ENCODE measurements at regions not wholly inside any gene's neighbourhood (a gene's known extent, or its start where the extent isn't known, plus 50 kb on each side); places are given as distances from the start of the nearest gene placed in this dataset.

DNA sequence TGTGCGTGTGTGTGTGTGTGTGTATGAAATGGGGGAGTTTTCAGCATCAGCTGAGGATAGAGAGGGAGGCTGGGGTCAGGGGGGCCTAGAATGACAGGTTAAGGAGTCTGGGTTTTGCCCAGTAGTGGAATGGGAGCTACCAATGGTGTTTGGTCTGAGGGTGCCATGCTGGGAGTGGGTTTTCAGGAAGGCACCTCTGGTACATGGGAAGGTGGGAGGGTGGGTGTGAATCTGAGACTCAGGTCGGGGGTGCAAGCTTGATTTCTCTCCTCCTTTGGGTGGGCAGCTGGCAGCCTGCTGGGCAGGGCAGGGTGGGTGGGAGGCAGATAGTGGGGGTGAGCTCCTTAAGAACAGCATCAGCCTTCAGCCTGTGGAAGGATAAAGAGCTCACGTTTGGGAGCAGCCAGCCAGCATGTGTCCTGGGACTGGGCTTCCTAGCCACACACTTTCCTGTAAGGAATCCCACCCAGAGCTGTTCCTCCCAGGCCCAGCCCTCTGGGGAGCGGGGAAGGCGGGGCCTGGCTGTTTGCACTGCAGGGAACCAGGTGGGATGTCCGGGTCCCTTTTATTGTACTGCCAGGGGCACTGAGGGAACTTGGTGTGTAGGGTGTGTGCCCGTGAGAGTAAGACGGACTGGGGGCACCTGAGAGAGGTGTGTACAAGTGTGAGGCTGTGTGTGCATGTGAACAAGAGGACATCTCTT is 152.8 kb downstream of the FOXD2 start:
- H3K23ac ChIP-seq (ENCODE audit: low read length in 2 of 2) = no peak overlapping the region
- H2AFZ ChIP-seq (ENCODE audit: low read depth, low read length) = no peak overlapping the region
- no peak overlapping the region for H2AK5ac ChIP-seq (ENCODE audit: low read length, severe bottlenecking)
- no peak overlapping the region for H2BK12ac ChIP-seq (ENCODE audit: low read length in 2 of 2)
- H3K9me3 ChIP-seq (ENCODE audit: control insufficient read depth, low read length) = no peaks in the 10 kb centered on the region
- no peaks in the 10 kb centered on the region for H3K79me1 ChIP-seq (replicated peaks; ENCODE audit: low read length, poor library complexity, severe bottlenecking)
- no peak overlapping the region for H3K4ac ChIP-seq (ENCODE audit: low read depth in 1 of 2, low read length in 2 of 2)
- no peak overlapping the region for H4K8ac ChIP-seq (ENCODE audit: low read length)
- WGBS = 67% methylated on average over 8 of the region's 8 CpGs
- no peak overlapping the region for H3K27ac ChIP-seq (ENCODE audit: low read length, poor library complexity, severe bottlenecking)
- peaks cover 46 to 77% of the 10 kb centered on the region in 2 experiments for H3K27me3 ChIP-seq (ENCODE audit: control insufficient read depth in 1 of 2, insufficient read depth in 1 of 2, low read length in 2 of 2)
- H3K4me1 ChIP-seq (ENCODE audit: control insufficient read depth, insufficient read depth, low read depth, low read length) = no peaks in the 10 kb centered on the region
- no peak overlapping the region for H3K9ac ChIP-seq (ENCODE audit: low read length)
- no peak overlapping the region for H2BK15ac ChIP-seq (ENCODE audit: low read depth, poor library complexity, severe bottlenecking)
- H3K4me2 ChIP-seq (ENCODE audit: low read length, poor library complexity, severe bottlenecking) = no peak overlapping the region
- no peak overlapping the region for H3K18ac ChIP-seq (ENCODE audit: low read depth in 1 of 2, low read length in 2 of 2)
- no peak overlapping the region for H2BK5ac ChIP-seq (ENCODE audit: low read depth, low read length, poor library complexity, severe bottlenecking)
- H3K14ac ChIP-seq (ENCODE audit: low read length in 2 of 2) = no peak overlapping the region
- no peak for DNase-seq
- H4K91ac ChIP-seq (ENCODE audit: low read length) = no peak overlapping the region
- H3K4me3 ChIP-seq (ENCODE audit: insufficient read depth in 1 of 2, low read depth in 1 of 2, low read length in 2 of 2) = no peak overlapping the region
- no peaks in the 10 kb centered on the region for H3K36me3 ChIP-seq (ENCODE audit: control insufficient read depth in 1 of 2, insufficient read depth in 2 of 2, low read depth in 1 of 2, low read length in 2 of 2)
- H2BK120ac ChIP-seq (ENCODE audit: low read depth, low read length) = no peak overlapping the region

GRCh38 chr1:47591801-47592200 is 154.0 kb downstream of the FOXD2 start:
- H2BK120ac ChIP-seq (ENCODE audit: low read depth, low read length) = no peak overlapping the region
- H4K8ac ChIP-seq (ENCODE audit: low read length) = no peak overlapping the region
- H3K4ac ChIP-seq (ENCODE audit: low read depth in 1 of 2, low read length in 2 of 2) = no peak overlapping the region
- DNase-seq = no peak
- no peak overlapping the region for H3K23ac ChIP-seq (ENCODE audit: low read length in 2 of 2)
- H3K18ac ChIP-seq (ENCODE audit: low read depth in 1 of 2, low read length in 2 of 2) = no peak overlapping the region
- no peak overlapping the region for H3K4me2 ChIP-seq (ENCODE audit: low read length, poor library complexity, severe bottlenecking)
- H4K91ac ChIP-seq (ENCODE audit: low read length) = peak overlapping the region; percentile 4
- H2AFZ ChIP-seq (ENCODE audit: low read depth, low read length) = no peak overlapping the region
- H3K9me3 ChIP-seq (ENCODE audit: control insufficient read depth, low read length) = no peaks in the 10 kb centered on the region
- no peak overlapping the region for H2BK12ac ChIP-seq (ENCODE audit: low read length in 2 of 2)
- no peak overlapping the region for H2BK5ac ChIP-seq (ENCODE audit: low read depth, low read length, poor library complexity, severe bottlenecking)
- H3K14ac ChIP-seq (ENCODE audit: low read length in 2 of 2) = no peak overlapping the region
- WGBS = 92% methylated on average over 7 of the region's 7 CpGs
- no peak overlapping the region for H3K4me3 ChIP-seq (ENCODE audit: insufficient read depth in 1 of 2, low read depth in 1 of 2, low read length in 2 of 2)
- no peaks in the 10 kb centered on the region for H3K36me3 ChIP-seq (ENCODE audit: control insufficient read depth in 1 of 2, insufficient read depth in 2 of 2, low read depth in 1 of 2, low read length in 2 of 2)
- H3K4me1 ChIP-seq (ENCODE audit: control insufficient read depth, insufficient read depth, low read depth, low read length) = no peaks in the 10 kb centered on the region
- no peaks in the 10 kb centered on the region for H3K79me1 ChIP-seq (replicated peaks; ENCODE audit: low read length, poor library complexity, severe bottlenecking)
- peaks cover 46 to 73% of the 10 kb centered on the region in 2 experiments for H3K27me3 ChIP-seq (ENCODE audit: control insufficient read depth in 1 of 2, insufficient read depth in 1 of 2, low read length in 2 of 2)
- H2AK5ac ChIP-seq (ENCODE audit: low read length, severe bottlenecking) = no peak overlapping the region
- H3K27ac ChIP-seq (ENCODE audit: low read length, poor library complexity, severe bottlenecking) = no peak overlapping the region
- H3K9ac ChIP-seq (ENCODE audit: low read length) = no peak overlapping the region
- H2BK15ac ChIP-seq (ENCODE audit: low read depth, poor library complexity, severe bottlenecking) = no peak overlapping the region

- Histone ChIP-seq H3K27me3 (ENCODE audit: control insufficient read depth in 1 of 2, insufficient read depth in 1 of 2, low read length in 2 of 2) (peaks cover 46 to 72% of the 10 kb centered on the region in 2 experiments), H4K8ac (ENCODE audit: low read length) (no peak overlapping the region), H3K27ac (ENCODE audit: low read length, poor library complexity, severe bottlenecking) (no peak overlapping the region), H3K79me1 (replicated peaks; ENCODE audit: low read length, poor library complexity, severe bottlenecking) (no peaks in the 10 kb centered on the region), H3K36me3 (ENCODE audit: control insufficient read depth in 1 of 2, insufficient read depth in 2 of 2, low read depth in 1 of 2, low read length in 2 of 2) (no peaks in the 10 kb centered on the region), H4K91ac (ENCODE audit: low read length) (no peak overlapping the region), H2BK15ac (ENCODE audit: low read depth, poor library complexity, severe bottlenecking) (no peak overlapping the region), H2AFZ (ENCODE audit: low read depth, low read length) (no peak overlapping the region), H2BK120ac (ENCODE audit: low read depth, low read length) (no peak overlapping the region), H2BK12ac (ENCODE audit: low read length in 2 of 2) (no peak overlapping the region), H3K4me1 (ENCODE audit: control insufficient read depth, insufficient read depth, low read depth, low read length) (no peaks in the 10 kb centered on the region), H3K4me2 (ENCODE audit: low read length, poor library complexity, severe bottlenecking) (no peak overlapping the region), H2BK5ac (ENCODE audit: low read depth, low read length, poor library complexity, severe bottlenecking) (no peak overlapping the region), H3K9ac (ENCODE audit: low read length) (no peak overlapping the region), H2AK5ac (ENCODE audit: low read length, severe bottlenecking) (no peak overlapping the region), H3K18ac (ENCODE audit: low read depth in 1 of 2, low read length in 2 of 2) (no peak overlapping the region), H3K14ac (ENCODE audit: low read length in 2 of 2) (no peak overlapping the region), H3K4ac (ENCODE audit: low read depth in 1 of 2, low read length in 2 of 2) (no peak overlapping the region), H3K23ac (ENCODE audit: low read length in 2 of 2) (no peak overlapping the region), H3K9me3 (ENCODE audit: control insufficient read depth, low read length) (no peaks in the 10 kb centered on the region), H3K4me3 (ENCODE audit: insufficient read depth in 1 of 2, low read depth in 1 of 2, low read length in 2 of 2) (no peak overlapping the region)
- no peak for DNase-seq
- WGBS = 78% methylated on average over 15 of the region's 15 CpGs
These were observed 154.6 kb downstream of the FOXD2 start for GRCh38 chr1:47592296-47593012.

- no peak overlapping the region for H3K27ac ChIP-seq (ENCODE audit: low read length, poor library complexity, severe bottlenecking)
- no peak for DNase-seq
- H3K79me1 ChIP-seq (replicated peaks; ENCODE audit: low read length, poor library complexity, severe bottlenecking) = no peaks in the 10 kb centered on the region
- H3K4me1 ChIP-seq (ENCODE audit: control insufficient read depth, insufficient read depth, low read depth, low read length) = no peaks in the 10 kb centered on the region
- no peak overlapping the region for H3K18ac ChIP-seq (ENCODE audit: low read depth in 1 of 2, low read length in 2 of 2)
- 6% methylated on average over 33 of the region's 47 CpGs for WGBS
- H2BK15ac ChIP-seq (ENCODE audit: low read depth, poor library complexity, severe bottlenecking) = no peak overlapping the region
- no peak overlapping the region for H2AK5ac ChIP-seq (ENCODE audit: low read length, severe bottlenecking)
- H3K9ac ChIP-seq (ENCODE audit: low read length) = no peak overlapping the region
- H4K8ac ChIP-seq (ENCODE audit: low read length) = no peak overlapping the region
- no peaks in the 10 kb centered on the region for H3K36me3 ChIP-seq (ENCODE audit: control insufficient read depth in 1 of 2, insufficient read depth in 2 of 2, low read depth in 1 of 2, low read length in 2 of 2)
- no peak overlapping the region for H3K4me2 ChIP-seq (ENCODE audit: low read length, poor library complexity, severe bottlenecking)
- no peaks in the 10 kb centered on the region for H3K9me3 ChIP-seq (ENCODE audit: control insufficient read depth, low read length)
- no peak overlapping the region for H2BK120ac ChIP-seq (ENCODE audit: low read depth, low read length)
- peak overlapping the region in 1 of 2 experiments; percentile 24 for H3K4me3 ChIP-seq (ENCODE audit: insufficient read depth in 1 of 2, low read depth in 1 of 2, low read length in 2 of 2)
- H3K4ac ChIP-seq (ENCODE audit: low read depth in 1 of 2, low read length in 2 of 2) = no peak overlapping the region
- H3K23ac ChIP-seq (ENCODE audit: low read length in 2 of 2) = peak overlapping the region in 1 of 2 experiments; percentile 81
- no peak overlapping the region for H2BK5ac ChIP-seq (ENCODE audit: low read depth, low read length, poor library complexity, severe bottlenecking)
- H2BK12ac ChIP-seq (ENCODE audit: low read length in 2 of 2) = no peak overlapping the region
- H3K14ac ChIP-seq (ENCODE audit: low read length in 2 of 2) = no peak overlapping the region
- peaks cover 46 to 70% of the 10 kb centered on the region in 2 experiments for H3K27me3 ChIP-seq (ENCODE audit: control insufficient read depth in 1 of 2, insufficient read depth in 1 of 2, low read length in 2 of 2)
- H2AFZ ChIP-seq (ENCODE audit: low read depth, low read length) = no peak overlapping the region
- no peak overlapping the region for H4K91ac ChIP-seq (ENCODE audit: low read length)
These were observed 155.2 kb downstream of the FOXD2 start for GRCh38 chr1:47593013-47593568.

Measured in mesenchymal stem cell (in vitro differentiated cells and primary cell).